Nephron progenitor cell (in vitro differentiated cells): ENCODE measurements at regions not wholly inside any gene's neighbourhood (a gene's known extent, or its start where the extent isn't known, plus 50 kb on each side); places are given as distances from the start of the nearest gene placed in this dataset.

Experiments
- DNase-seq: peaks from one replicate; pipeline ENCODE4 v3.0.0; 2021
- H3K27ac Mint-ChIP-seq: 2 replicates; pipeline ENCODE4 v1.8.0; 2021; ENCODE audit warnings: mild to moderate bottlenecking, moderate library complexity, mixed read lengths
- H3K27me3 Mint-ChIP-seq: 2 replicates; pipeline ENCODE4 v1.8.0; 2021; ENCODE audit warnings: mild to moderate bottlenecking, low read depth, mixed read lengths; ENCODE audit not compliant: poor library complexity
- H3K36me3 Mint-ChIP-seq: 2 replicates; pipeline ENCODE4 v1.8.0; 2021; ENCODE audit warnings: low read depth, mixed read lengths
- H3K4me1 Mint-ChIP-seq: 2 replicates; pipeline ENCODE4 v1.8.0; 2021; ENCODE audit warnings: mixed read lengths
- H3K4me3 Mint-ChIP-seq: 2 replicates; pipeline ENCODE4 v1.8.0; 2021; ENCODE audit warnings: mild to moderate bottlenecking, moderate library complexity, mixed read lengths
- H3K9me3 Mint-ChIP-seq: 2 replicates; pipeline ENCODE4 v1.8.0; 2021; ENCODE audit warnings: mild to moderate bottlenecking, moderate library complexity, mixed read lengths
- TF ChIP-seq, protein P1 (sequence below): fragments of 200-600 bp; sonication (generic); IDR thresholded peaks from 2 replicates; pipeline ENCODE4 v1.5.0; 2021; ENCODE audit warnings: antibody characterized with exemption

DNA sequence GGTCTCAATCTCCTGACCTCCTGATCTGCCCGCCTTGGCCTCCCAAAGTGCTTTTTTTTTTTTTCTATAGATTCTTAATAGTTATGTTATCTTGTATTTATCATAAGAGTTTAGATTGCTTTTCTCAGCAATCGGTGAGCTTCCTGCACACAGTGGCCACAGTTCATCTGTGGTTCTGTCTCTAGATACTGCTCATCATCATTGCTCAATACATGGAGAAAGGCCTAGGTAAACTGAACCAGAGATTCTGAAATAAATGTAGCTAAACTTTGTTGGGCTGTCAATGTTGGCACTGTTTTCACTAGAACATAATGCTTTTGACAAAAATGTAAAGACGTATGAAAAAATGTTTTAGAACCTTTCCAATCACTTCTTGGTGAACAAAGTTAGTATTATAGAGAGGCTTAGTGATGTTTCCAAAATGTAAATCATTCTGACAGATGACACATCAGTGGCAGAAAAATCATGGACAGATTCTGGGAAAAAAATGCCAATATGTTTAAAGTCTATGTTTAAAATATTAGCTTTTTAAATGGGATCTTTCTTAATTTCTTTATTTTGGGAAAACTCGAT lies 50.0 kb upstream of the LIMCH1 start:
- H3K4me3 Mint-ChIP-seq, result no peak overlapping the region
- no peak for DNase-seq
- H3K36me3 Mint-ChIP-seq, result peaks cover 20% of the 10 kb centered on the region
- peaks cover 4% of the 10 kb centered on the region for H3K27me3 Mint-ChIP-seq
- peaks cover 7% of the 10 kb centered on the region for H3K4me1 Mint-ChIP-seq
- no peak overlapping the region for H3K27ac Mint-ChIP-seq
- TF ChIP-seq, protein P1, sequence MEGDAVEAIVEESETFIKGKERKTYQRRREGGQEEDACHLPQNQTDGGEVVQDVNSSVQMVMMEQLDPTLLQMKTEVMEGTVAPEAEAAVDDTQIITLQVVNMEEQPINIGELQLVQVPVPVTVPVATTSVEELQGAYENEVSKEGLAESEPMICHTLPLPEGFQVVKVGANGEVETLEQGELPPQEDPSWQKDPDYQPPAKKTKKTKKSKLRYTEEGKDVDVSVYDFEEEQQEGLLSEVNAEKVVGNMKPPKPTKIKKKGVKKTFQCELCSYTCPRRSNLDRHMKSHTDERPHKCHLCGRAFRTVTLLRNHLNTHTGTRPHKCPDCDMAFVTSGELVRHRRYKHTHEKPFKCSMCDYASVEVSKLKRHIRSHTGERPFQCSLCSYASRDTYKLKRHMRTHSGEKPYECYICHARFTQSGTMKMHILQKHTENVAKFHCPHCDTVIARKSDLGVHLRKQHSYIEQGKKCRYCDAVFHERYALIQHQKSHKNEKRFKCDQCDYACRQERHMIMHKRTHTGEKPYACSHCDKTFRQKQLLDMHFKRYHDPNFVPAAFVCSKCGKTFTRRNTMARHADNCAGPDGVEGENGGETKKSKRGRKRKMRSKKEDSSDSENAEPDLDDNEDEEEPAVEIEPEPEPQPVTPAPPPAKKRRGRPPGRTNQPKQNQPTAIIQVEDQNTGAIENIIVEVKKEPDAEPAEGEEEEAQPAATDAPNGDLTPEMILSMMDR, result no peak
- peaks cover 26% of the 10 kb centered on the region for H3K9me3 Mint-ChIP-seq
